NCI-H82 treated with DMSO at 0.1 percent for 48 hours (cell line): ENCODE measurements at regions not wholly inside any gene's neighbourhood (a gene's known extent, or its start where the extent isn't known, plus 50 kb on each side); places are given as distances from the start of the nearest gene placed in this dataset.

Experiments used
- DNase-seq: peaks from one replicate; lab custom pipeline; 2025; ENCODE audit not compliant: unreplicated experiment; lab: John Stamatoyannopoulos, UW

DNA sequence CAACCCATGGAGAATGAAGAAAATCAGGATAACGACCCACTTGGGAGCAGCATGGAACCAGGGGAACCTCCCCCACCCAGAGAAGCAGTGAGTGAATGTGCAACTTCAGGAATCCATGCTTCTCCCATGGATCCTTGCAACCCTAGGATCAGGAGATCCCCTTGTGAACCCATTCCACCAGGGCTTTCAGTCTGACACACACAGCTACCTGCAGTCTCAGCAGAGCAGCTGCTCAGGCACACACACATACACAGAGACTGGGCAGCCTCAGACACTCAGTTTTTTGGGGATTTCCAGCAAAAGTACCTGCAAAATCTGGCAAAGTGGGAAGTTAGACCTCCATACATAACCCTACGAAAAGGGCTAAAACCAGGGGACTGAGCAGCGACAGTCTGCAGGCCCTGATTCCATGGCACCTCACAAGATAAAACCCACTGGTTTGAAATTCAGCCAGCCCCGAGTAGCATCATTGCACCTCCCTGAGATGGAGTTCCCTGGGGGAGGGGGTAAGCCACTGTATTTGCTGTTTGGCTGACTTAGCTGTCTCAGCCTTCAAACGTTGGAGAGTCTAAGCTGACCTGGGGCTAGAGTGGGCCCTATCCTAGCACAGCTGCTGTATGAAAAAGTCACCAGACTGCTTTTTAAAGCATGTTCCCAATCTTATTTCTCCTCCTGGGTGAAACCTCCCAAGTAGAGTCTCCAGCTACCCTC, 737.5 kb upstream of the NDST4 start:
- no peak for DNase-seq

GRCh38 chr4:115844180-115844579, 730.8 kb upstream of the NDST4 start:
- DNase-seq: no peak

GRCh38 chr4:115841871-115842270, 728.5 kb upstream of the NDST4 start:
- no peak for DNase-seq

GRCh38 chr4:115834441-115834840, 721.0 kb upstream of the NDST4 start:
- DNase-seq: no peak

GRCh38 chr4:115824630-115825029, 711.2 kb upstream of the NDST4 start:
- no peak for DNase-seq

GRCh38 chr4:115803825-115804224, 690.4 kb upstream of the NDST4 start:
- DNase-seq: no peak

- DNase-seq: no peak
Observed at GRCh38 chr4:115790812-115791211, 677.4 kb upstream of the NDST4 start.

DNA sequence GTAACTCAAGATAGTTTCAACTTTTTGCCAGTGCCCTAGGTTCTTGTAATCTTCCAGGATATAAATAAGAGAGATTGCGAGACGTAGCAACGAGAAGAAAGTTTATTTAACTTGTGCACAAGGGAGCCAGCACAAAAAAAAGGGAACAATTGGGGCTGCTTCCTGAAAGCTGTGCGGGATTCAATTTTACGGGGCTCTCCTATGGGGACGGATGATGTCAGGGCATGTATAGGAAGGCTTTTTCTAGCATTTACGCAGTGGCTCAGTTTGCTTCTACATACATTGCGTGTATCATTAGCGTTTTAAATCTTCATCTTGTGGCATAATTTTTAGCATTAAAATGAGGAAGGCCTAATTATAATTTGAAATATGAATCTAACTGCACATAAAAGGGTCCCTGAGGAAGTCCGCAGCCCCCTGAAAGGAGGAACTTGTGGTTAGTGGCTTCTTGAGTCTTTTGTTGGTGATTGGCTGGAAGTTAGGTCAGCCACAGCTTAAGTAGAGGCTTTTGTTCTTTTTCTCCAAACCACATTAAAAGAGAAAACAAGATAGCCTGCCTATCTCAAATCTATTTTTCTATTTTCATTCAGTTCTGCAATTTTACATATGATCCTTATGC, 668.2 kb upstream of the NDST4 start:
- DNase-seq: no peak

- no peak for DNase-seq
Observed at GRCh38 chr4:115780835-115781234, 667.4 kb upstream of the NDST4 start.

GRCh38 chr4:115780268-115780667, 666.8 kb upstream of the NDST4 start:
- DNase-seq: no peak

GRCh38 chr4:115770046-115770543, 656.7 kb upstream of the NDST4 start:
- DNase-seq: no peak

GRCh38 chr4:115769396-115769795, 656.0 kb upstream of the NDST4 start:
- DNase-seq: no peak

GRCh38 chr4:115763051-115763450, 649.6 kb upstream of the NDST4 start:
- DNase-seq: no peak

- DNase-seq: no peak
Observed at GRCh38 chr4:115759231-115759630, 645.8 kb upstream of the NDST4 start.

DNA sequence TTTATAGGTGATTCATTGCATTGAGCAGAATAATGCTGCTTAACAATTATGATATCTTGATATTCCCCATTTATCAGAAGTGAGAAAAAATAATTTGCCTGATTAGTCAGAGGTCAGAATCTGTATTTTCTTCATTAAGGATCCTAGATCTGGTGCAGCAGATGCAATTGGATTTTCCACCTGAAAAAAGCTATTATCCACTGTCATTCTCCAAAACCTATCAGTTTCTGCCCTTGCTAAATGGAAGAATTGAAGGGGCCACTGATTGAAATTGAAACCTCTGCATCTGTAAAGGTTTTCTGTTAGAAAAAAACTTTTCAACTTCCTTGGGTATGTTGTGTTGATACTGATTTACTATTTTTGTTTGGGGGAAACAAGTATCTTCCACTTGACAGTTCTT, 636.0 kb upstream of the NDST4 start:
- no peak for DNase-seq

DNA sequence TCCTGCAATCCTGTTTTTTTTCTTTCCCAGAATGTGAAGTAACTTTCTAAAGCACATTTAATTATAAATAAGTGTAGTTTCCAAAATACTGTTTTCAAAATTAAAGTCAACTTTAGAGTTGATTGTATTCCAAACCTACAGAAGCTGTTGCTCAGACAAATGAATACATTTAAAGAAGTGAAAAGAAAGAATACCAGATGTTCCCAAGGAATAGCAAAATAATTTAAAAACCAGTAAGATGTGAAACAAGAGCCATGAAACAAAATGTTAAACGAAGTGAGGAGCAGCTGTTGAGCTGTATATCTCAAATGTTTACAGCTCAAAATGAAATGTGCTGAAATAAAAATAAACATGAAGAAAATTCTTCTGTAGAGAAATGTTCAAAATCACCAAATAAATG, 627.4 kb upstream of the NDST4 start:
- DNase-seq: no peak

GRCh38 chr4:115729739-115730266, 616.4 kb upstream of the NDST4 start:
- DNase-seq: no peak

DNA sequence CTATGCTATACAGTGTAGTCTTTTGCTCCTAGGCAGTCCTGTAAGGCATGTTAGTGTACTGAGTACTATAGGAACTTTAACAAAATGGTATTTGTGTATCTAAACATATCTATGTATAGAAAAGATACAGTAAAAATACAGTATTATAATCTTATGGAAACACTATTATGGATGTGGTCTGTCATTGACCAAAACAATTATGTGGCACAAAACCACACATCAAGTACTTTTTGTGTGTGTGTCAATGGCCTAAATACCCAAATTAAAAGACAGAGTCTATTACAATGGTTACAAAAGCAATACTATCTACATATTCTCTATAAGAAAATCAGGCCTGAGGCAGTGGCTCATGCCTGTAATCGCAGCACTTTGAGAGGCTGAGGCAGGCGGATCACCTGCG, 610.2 kb upstream of the NDST4 start:
- DNase-seq: no peak

- DNase-seq: no peak
Observed at GRCh38 chr4:115720611-115721010, 607.2 kb upstream of the NDST4 start.

DNA sequence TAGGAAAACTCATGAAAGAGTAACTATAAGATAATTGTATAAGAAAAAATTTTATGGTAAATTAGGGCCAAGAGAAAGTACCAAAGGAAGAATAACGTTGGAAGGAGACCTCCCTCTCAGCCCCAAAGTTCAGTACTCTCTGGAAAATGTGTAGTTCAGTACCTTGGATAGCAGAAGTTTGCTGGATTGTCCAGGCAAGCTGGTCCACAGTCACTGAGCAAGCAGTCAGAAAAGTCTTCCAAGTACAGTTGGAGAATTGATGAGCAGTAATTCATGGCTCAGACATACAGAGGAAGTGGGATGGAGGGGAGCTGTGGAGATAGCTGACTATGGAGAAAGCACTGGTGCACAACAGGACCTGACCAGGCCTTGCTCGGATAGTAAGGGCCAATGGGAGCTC, 598.2 kb upstream of the NDST4 start:
- no peak for DNase-seq

DNA sequence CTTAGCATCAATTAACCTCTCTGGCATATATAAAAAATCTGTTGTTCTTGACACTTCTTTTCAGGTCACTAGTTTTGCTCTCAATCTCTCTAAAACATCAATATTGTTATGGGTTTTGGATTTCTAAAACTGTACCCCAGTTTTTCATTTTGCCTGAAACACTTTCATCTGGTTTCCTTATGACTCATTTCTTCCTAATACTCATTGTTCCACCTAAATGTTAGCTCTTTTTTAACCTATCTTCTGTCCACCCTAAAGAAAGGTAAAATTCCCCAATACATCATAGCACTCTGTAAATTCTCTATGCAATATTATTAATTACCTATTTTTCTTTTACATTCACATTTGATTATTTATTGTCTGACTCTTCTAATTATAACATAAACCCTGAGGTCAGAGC, 575.5 kb upstream of the NDST4 start:
- DNase-seq: no peak

- no peak for DNase-seq
Observed at GRCh38 chr4:115687052-115687755, 573.8 kb upstream of the NDST4 start.
